Lung (tissue), 1 donor: ENCODE measurements at regions not wholly inside any gene's neighbourhood (a gene's known extent, or its start where the extent isn't known, plus 50 kb on each side); places are given as distances from the start of the nearest gene placed in this dataset. TPM values are rescaled to one million over a fixed set of nuclear protein-coding genes. Genes with fewer than 3 reads are reported as not detected.

Experiments
- small RNA-seq: library from RNA; depleted of rRNA; stranded (forward); fragments of <200 nt; gene quantifications from one replicate; pipeline ENCODE3, GENCODE V24; 2014; ENCODE audit warnings: low replicate concordance

Small RNA genes lying in the stretch of these regions (small RNA-seq; reads per million reads assigned to genes)
- not detected for gene AL357312.1
